LNCAP (cell line): ENCODE measurements at regions not wholly inside any gene's neighbourhood (a gene's known extent, or its start where the extent isn't known, plus 50 kb on each side); places are given as distances from the start of the nearest gene placed in this dataset.

Experiments
- TF ChIP-seq, protein P1 (sequence below): fragments of 450-650 bp; IDR thresholded peaks from 2 replicates; pipeline ENCODE4 v1.5.1; 2017; ENCODE audit warnings: mild to moderate bottlenecking

- TF ChIP-seq, protein P1, sequence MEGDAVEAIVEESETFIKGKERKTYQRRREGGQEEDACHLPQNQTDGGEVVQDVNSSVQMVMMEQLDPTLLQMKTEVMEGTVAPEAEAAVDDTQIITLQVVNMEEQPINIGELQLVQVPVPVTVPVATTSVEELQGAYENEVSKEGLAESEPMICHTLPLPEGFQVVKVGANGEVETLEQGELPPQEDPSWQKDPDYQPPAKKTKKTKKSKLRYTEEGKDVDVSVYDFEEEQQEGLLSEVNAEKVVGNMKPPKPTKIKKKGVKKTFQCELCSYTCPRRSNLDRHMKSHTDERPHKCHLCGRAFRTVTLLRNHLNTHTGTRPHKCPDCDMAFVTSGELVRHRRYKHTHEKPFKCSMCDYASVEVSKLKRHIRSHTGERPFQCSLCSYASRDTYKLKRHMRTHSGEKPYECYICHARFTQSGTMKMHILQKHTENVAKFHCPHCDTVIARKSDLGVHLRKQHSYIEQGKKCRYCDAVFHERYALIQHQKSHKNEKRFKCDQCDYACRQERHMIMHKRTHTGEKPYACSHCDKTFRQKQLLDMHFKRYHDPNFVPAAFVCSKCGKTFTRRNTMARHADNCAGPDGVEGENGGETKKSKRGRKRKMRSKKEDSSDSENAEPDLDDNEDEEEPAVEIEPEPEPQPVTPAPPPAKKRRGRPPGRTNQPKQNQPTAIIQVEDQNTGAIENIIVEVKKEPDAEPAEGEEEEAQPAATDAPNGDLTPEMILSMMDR = no peak
Measured at GRCh38 chr1:199067483-199067882, 428.6 kb downstream of the PTPRC start.

- TF ChIP-seq, protein P1 = no peak
Measured at GRCh38 chr1:199071080-199071479, 432.2 kb downstream of the PTPRC start.

DNA sequence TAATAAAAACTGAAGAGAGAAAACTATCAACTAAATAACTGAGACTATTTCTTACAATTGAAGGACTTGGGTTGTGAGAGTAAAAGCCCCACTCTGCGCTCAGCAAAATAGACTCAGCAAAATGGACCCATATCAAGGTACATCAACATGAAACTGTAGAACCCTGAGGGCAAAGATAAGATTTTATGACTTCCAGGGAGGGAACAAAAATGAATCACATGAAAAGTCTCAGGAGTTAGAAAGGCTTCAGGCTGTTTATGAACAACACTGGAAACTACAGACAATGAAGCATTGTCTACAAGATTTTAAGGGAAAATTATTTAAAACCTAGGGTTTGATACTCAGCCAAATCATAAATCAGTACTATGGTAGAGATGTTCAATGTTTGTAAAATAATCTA lies 434.3 kb downstream of the PTPRC start:
- TF ChIP-seq, protein P1 = no peak

DNA sequence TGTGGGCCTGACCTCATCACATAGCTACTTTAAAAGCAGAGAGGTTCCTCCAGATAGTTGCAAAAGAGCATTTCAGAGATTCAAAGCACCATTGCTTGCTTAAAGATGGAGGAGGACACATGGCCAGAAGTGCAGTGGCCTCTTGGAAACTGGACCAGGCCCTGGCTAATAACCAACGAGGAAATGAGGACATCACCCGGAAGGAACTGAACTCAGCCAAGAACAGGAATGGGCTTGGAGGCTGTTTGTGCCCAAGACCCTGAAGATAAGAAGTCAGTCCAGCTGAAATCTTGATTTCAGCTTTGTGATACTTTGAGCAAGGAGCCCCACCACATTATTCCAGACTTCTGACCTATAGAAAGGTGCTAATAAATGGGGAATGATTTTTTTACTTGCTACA lies 437.0 kb downstream of the PTPRC start:
- TF ChIP-seq, protein P1 = no peak

DNA sequence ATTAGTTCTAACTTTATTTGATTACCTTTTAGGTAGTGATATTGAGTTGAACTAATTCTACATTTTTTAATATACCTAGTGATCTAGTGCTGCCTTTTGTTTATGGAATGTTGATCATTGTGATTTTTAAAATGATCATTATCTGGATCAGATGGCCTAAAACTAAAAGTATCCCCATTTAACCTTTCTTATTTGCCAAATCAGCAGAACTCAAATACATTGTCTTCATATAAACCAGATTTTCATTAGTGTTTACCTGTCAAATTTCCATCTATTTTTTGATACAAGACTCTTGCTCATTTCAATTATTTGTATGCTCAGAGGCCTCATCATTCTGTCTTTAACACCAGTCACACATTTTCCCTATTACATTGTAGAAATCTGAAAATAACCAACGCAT lies 441.2 kb downstream of the PTPRC start:
- TF ChIP-seq, protein P1 = no peak

- TF ChIP-seq, protein P1 = no peak
Measured at GRCh38 chr1:199081739-199082138, 442.9 kb downstream of the PTPRC start.

DNA sequence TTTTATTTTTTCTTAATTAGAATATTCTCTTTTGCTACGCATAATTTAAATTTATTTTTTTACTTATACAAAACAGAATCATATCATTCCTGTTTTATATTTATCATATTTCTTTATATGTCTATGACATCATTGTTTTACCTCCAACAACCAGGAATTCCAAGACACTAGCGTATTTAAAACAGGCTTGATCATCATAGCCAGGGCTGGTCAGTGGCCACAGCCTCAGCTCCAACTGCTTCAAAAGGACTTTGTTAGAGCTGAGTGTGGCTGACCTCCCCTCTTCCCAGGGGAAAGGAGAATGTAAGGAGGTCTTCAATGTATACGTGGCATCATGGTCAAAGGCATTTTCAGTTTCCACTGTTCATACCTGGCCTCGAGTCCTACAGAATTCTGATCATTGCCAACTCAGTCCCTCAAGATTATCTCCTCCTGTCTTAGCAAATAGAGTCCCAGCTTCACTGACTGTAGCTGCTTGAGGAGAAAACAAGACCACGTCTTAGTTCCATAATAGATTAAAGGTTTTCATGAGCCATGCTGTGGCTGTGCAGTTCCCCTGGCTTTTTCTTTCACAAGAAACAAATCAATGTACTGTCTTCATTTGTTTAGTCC lies 444.0 kb downstream of the PTPRC start:
- TF ChIP-seq, protein P1 = no peak

DNA sequence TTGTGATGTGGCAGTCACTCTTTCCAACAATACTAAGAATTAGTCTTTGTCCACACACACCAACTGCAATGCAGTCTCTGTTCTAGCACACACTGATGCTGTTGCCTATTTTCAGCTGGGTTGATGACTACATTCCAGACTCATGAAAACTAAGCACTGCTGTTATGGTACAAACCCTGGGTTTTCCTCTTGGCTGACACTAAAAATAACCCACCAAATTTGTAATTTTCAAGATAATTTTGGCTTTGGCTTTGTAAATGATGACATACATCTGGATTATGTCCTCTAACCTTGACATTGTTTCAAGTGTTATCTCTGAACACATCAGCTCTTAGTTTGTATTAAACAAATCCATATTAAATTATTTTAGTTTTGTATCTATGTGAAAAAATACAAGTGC lies 444.8 kb downstream of the PTPRC start:
- TF ChIP-seq, protein P1 = no peak
